ENCODE measurements at regions not wholly inside any gene's neighbourhood (a gene's known extent, or its start where the extent isn't known, plus 50 kb on each side); places are given as distances from the start of the nearest gene placed in this dataset.
A peak's percentile ranks its signal among the peaks of the same experiment; 100 is the strongest.
"Not testable (repeated sequence)": the region's sequence is repeated elsewhere in the genome, so short reads cannot be mapped to it uniquely, and the experiment has no call there.

GRCh38 chr7:6953138-6953797 lies 127.2 kb upstream of the CCZ1B start:
- intact Hi-C loops (cut with DNase I); H3K9me3 ChIP-seq; H3K4me1 ChIP-seq; H3K4me3 ChIP-seq (replicated peaks in 1 of 3); H3K27me3 ChIP-seq; DNase-seq; H3K36me3 ChIP-seq: not testable (repeated sequence)
- H3K27ac ChIP-seq: peak overlapping the region in 1 of 3 donors; percentile 78
- peak in 5 of 6 experiments; percentile 2 to 52 (median 37) for TF ChIP-seq CTCF (IDR thresholded peaks at IDR 0.05)
- WGBS, 2 donors: 25 to 41% methylated on average over 15 to 16 of the region's 16 CpGs

- intact Hi-C loops (cut with DNase I); H3K27me3 ChIP-seq; H3K4me3 ChIP-seq (replicated peaks in 1 of 3); H3K4me1 ChIP-seq; H3K9me3 ChIP-seq; H3K36me3 ChIP-seq: not testable (repeated sequence)
- peak overlapping the region in 1 of 3 donors; percentile 78 for H3K27ac ChIP-seq
- WGBS, 2 donors: 58 to 67% methylated on average over 10 of the region's 10 CpGs
- peak; percentile 41 to 91 for DNase-seq
These were observed 127.7 kb upstream of the CCZ1B start for GRCh38 chr7:6953798-6954181.

- H3K4me3 ChIP-seq (replicated peaks in 1 of 3); H3K4me1 ChIP-seq; DNase-seq; H3K27me3 ChIP-seq; H3K36me3 ChIP-seq; intact Hi-C loops (cut with DNase I); H3K9me3 ChIP-seq; H3K27ac ChIP-seq: not testable (repeated sequence)
- 87 to 94% methylated on average over 12 of the region's 12 CpGs for WGBS, 2 donors
These were observed 129.3 kb upstream of the CCZ1B start for GRCh38 chr7:6955385-6955784.

GRCh38 chr7:6955990-6956566 lies 130.0 kb upstream of the CCZ1B start:
- H3K9me3 ChIP-seq; H3K36me3 ChIP-seq; H3K4me3 ChIP-seq (replicated peaks in 1 of 3); intact Hi-C loops (cut with DNase I); H3K4me1 ChIP-seq; H3K27me3 ChIP-seq; H3K27ac ChIP-seq: not testable (repeated sequence)
- DNase-seq: peak in 1 of 2 donors; percentile 40
- WGBS, 2 donors: 53 to 72% methylated on average over 11 to 12 of the region's 12 CpGs

- WGBS, 2 donors: 55 to 57% methylated on average over 14 to 15 of the region's 15 CpGs
- H3K4me3 ChIP-seq (replicated peaks in 1 of 3); H3K27me3 ChIP-seq; H3K27ac ChIP-seq; H3K4me1 ChIP-seq; H3K9me3 ChIP-seq; H3K36me3 ChIP-seq; intact Hi-C loops (cut with DNase I): not testable (repeated sequence)
- peak; percentile 52 to 87 for DNase-seq
These were observed 132.3 kb upstream of the CCZ1B start for GRCh38 chr7:6958371-6958770.

GRCh38 chr7:6959942-6960341 lies 133.9 kb upstream of the CCZ1B start:
- H3K4me3 ChIP-seq (replicated peaks in 1 of 3); H3K36me3 ChIP-seq; H3K9me3 ChIP-seq; H3K27me3 ChIP-seq; H3K4me1 ChIP-seq; H3K27ac ChIP-seq: not testable (repeated sequence)
- WGBS, 2 donors: 47 to 78% methylated on average over 4 of the region's 4 CpGs
- DNase-seq: peak in 1 of 2 donors; percentile 44
- intact Hi-C loops (cut with DNase I): loop anchor here (5.0 kb wide), 1 partner anchor 142 kb away; no protein-coding TSS in a partner anchor

GRCh38 chr7:6962871-6963270 lies 136.8 kb upstream of the CCZ1B start:
- intact Hi-C loops (cut with DNase I): loop anchor here (5.0 kb wide), 1 partner anchor 139 kb away; no protein-coding TSS in a partner anchor
- not testable (repeated sequence) for DNase-seq

GRCh38 chr7:6965051-6965450 lies 139.0 kb upstream of the CCZ1B start:
- H3K4me1 ChIP-seq; H3K27ac ChIP-seq; H3K36me3 ChIP-seq; H3K9me3 ChIP-seq; intact Hi-C loops (cut with DNase I); H3K4me3 ChIP-seq (replicated peaks in 1 of 3); H3K27me3 ChIP-seq: not testable (repeated sequence)
- TF ChIP-seq CTCF (IDR thresholded peaks at IDR 0.05): peak in 4 of 6 experiments; percentile 20 to 54 (median 44)
- peak; percentile 72 to 73 for DNase-seq
- WGBS, 2 donors: 32 to 42% methylated on average over 6 of the region's 6 CpGs

More at GRCh38 chr7:6962871-6963270, 136.8 kb upstream of the CCZ1B start:
- not testable (repeated sequence) for H3K27me3 ChIP-seq; H3K36me3 ChIP-seq; H3K4me3 ChIP-seq (replicated peaks in 1 of 3); H3K9me3 ChIP-seq; H3K27ac ChIP-seq; H3K4me1 ChIP-seq
- 82 to 83% methylated on average over 8 of the region's 8 CpGs for WGBS, 2 donors

GRCh38 chr7:6970180-6970579 lies 144.1 kb upstream of the CCZ1B start:
- not testable (repeated sequence) for H3K36me3 ChIP-seq; H3K9me3 ChIP-seq; H3K4me3 ChIP-seq (replicated peaks in 1 of 3); H3K4me1 ChIP-seq; H3K27ac ChIP-seq; DNase-seq; H3K27me3 ChIP-seq
- WGBS, 2 donors: 93 to 100% methylated on average over 3 of the region's 3 CpGs
- intact Hi-C loops (cut with DNase I): loop anchor here (10.0 kb wide), 1 partner anchor 585 kb away; no protein-coding TSS in a partner anchor

GRCh38 chr7:6974876-6975275 lies 148.8 kb upstream of the CCZ1B start:
- not testable (repeated sequence) for H3K4me3 ChIP-seq (replicated peaks in 1 of 3); H3K27ac ChIP-seq; DNase-seq; H3K9me3 ChIP-seq; H3K36me3 ChIP-seq; H3K27me3 ChIP-seq; H3K4me1 ChIP-seq
- 75% methylated on average over 4 of the region's 27 CpGs; no CpG with 5 or more reads in 1 of the 2 donors for WGBS, 2 donors
- intact Hi-C loops (cut with DNase I): loop anchor here (10.0 kb wide), 1 partner anchor 580 kb away; no protein-coding TSS in a partner anchor

- not testable (repeated sequence) for H3K27ac ChIP-seq; H3K36me3 ChIP-seq; H3K4me3 ChIP-seq (replicated peaks in 1 of 3); DNase-seq; H3K4me1 ChIP-seq; H3K27me3 ChIP-seq; H3K9me3 ChIP-seq
- 90% methylated on average over 15 of the region's 28 CpGs; no CpG with 5 or more reads in 1 of the 2 donors for WGBS, 2 donors
- intact Hi-C loops (cut with DNase I): loop anchor here (10.0 kb wide), 1 partner anchor 579 kb away; no protein-coding TSS in a partner anchor
These were observed 149.3 kb upstream of the CCZ1B start for GRCh38 chr7:6975346-6975745.

Data from thyroid gland (tissue), 4 donors.